ENCODE measurements at regions not wholly inside any gene's neighbourhood (a gene's known extent, or its start where the extent isn't known, plus 50 kb on each side); places are given as distances from the start of the nearest gene placed in this dataset.

GRCh38 chr22:48757985-48758561 is 1069.6 kb downstream of the BRD1 start:
- no peak for TF ChIP-seq CTCF (IDR thresholded peaks at IDR 0.05; ENCODE audit: insufficient read depth, low read length)
- no peak for TF ChIP-seq POLR2AphosphoS5 (IDR thresholded peaks at IDR 0.05; ENCODE audit: low read depth)
- TF ChIP-seq REST (IDR thresholded peaks at IDR 0.05; ENCODE audit: insufficient replicate concordance, low read depth): no peak

Measured in HL-60 (cell line).